Mammary epithelial cell (primary cell): ENCODE measurements at regions not wholly inside any gene's neighbourhood (a gene's known extent, or its start where the extent isn't known, plus 50 kb on each side); places are given as distances from the start of the nearest gene placed in this dataset.
A peak's percentile ranks its signal among the peaks of the same experiment; 100 is the strongest.

Source experiments
- CTCF ChIP-seq, 2 donors: IDR thresholded peaks in 1 of 2; conservative IDR thresholded peaks in 1 of 2; 2 replicates each; pipeline ENCODE4 v1.5.1; 2011 to 2012; ENCODE audit warnings: inconsistent platforms in 2 of 2, low read length in 2 of 2, mild to moderate bottlenecking in 2 of 2, control low read depth in 1 of 2, low read depth in 1 of 2; ENCODE audit not compliant: insufficient read depth in 1 of 2; ENCODE audit errors: extremely low read depth in 1 of 2
- EZH2 ChIP-seq: IDR thresholded peaks from 2 replicates; pipeline ENCODE4 v1.6.1; 2012; ENCODE audit warnings: low read length, inconsistent platforms, borderline replicate concordance

DNA sequence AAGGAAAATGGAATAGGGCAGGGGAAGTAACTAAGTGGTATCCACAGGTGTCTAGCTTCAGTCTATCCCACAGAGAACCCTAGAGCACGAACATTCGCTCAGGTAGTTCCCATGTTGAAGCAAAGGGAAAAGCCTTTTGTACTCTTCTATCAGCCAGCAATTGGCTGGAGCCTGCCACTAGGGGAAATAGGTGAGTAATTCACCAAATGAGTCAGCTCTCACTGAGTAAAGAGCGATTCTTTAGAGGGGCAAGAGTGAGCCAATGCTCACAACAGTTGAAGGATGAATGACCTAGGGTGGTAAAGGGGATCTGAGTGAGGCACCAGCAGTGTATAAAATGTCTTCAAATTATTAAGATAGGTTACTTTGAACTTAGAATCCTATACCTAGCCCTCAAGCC lies 94.1 kb upstream of the ZNF800 start:
- TF ChIP-seq CTCF (conservative IDR thresholded peaks at IDR 0.05 in 1 of 2, IDR thresholded peaks at IDR 0.05 in 1 of 2; ENCODE audit: extremely low read depth in 1 of 2, insufficient read depth in 1 of 2, low read depth in 1 of 2, low read length in 2 of 2), result peak; percentile 24 to 41
- TF ChIP-seq EZH2, result no peak
